GM20000 (cell line): ENCODE measurements at regions not wholly inside any gene's neighbourhood (a gene's known extent, or its start where the extent isn't known, plus 50 kb on each side); places are given as distances from the start of the nearest gene placed in this dataset.

Source experiments
- DNase-seq: peaks from one replicate; pipeline ENCODE4 v3.0.0; 2012; ENCODE audit warnings: low spot score
- CTCF ChIP-seq: IDR thresholded peaks from 2 replicates; pipeline ENCODE4 v1.5.1; 2012; ENCODE audit warnings: mild to moderate bottlenecking, control low read depth; ENCODE audit errors: extremely low read depth, missing control alignments

DNA sequence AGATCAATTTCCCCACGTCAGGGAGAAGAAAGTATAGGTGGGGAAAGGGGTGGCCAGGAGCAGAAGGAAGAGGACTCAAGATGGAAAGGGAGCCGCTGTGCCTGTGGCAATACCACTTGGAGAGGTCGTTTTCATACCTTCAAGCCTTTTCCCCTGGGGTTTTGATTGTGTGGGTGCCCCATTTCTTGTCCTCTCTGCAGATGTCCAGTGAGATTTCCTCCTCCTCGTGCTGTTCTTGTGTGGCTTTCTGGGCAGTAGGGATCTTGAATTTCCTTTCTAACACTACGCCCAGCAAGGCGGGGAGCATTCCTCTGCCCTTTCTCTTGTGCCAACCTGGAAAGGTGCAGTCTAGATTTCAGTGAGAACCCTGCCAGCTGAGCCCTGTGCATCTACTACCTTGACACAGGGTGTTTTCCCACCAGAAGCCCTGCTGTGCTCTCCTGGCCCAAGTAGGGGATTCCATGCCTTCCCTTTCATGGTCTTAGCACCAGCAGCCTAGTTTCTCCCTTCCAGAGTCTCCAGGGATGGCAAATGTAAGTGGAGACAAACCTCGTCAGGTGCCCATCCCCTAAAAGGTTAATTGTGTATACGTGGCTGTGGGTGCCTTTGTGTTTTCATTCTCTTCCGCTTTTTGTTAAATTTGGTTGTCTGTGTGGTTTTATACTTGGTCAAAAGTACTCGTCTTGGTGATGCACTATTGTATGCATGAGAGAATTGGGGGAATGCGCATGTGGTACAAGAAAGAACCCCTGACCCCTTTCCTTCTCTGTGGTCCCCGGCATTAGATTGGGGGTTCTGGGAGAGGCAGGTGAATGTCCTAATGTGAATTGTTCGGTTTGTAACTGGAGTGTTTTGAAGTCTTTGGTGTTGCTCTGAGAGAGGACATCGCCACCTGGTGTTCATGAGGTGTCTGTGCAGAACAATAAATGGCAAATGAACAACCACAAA is 71.4 kb upstream of the MPEG1 start:
- peak; percentile 55 for DNase-seq
- peak; percentile 80 for TF ChIP-seq CTCF

DNA sequence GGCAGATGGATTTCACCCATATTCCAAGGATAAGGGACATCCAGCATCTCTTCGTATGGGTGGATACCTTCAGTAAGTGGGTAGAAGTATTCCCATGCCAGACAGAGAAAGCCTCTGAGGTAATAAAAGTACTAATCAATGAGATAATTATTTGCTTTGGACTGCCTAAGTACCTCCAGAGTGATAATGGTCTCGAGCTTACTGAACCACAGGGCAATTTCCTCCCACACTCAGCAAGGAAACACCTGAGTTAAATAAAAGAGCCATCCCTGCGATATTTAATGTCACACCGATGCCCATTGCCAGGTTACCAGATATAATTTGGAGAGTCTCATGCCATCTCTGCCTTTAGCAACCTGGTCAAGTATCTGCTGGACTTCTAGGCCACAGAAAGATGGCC is 70.6 kb upstream of the MPEG1 start:
- DNase-seq: no peak
- no peak for TF ChIP-seq CTCF

DNA sequence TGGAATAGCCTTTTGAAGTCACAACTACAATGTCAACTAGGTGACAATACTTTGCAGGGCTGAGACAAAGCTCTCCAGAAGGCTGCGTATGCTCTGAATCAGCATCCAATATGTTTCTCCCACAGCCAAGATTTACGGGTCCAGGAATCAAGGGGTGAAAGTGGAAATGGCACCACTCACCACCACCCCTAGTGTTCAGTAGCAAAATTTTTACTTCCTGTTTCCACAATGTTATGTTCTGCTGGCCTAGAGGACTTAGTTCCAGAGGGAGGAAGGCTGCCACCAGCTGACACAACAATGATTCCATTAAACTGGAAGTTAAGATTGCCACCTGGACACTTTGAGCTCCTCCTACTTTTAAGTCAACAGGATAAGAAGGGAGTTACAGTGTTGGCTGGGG is 68.5 kb upstream of the MPEG1 start:
- DNase-seq: no peak
- TF ChIP-seq CTCF: no peak

GRCh38 chr11:59273373-59273841 is 60.7 kb upstream of the MPEG1 start:
- TF ChIP-seq CTCF: no peak
- peak; percentile 53 for DNase-seq

GRCh38 chr11:59272771-59273372 is 60.1 kb upstream of the MPEG1 start:
- DNase-seq: no peak
- TF ChIP-seq CTCF: no peak

DNA sequence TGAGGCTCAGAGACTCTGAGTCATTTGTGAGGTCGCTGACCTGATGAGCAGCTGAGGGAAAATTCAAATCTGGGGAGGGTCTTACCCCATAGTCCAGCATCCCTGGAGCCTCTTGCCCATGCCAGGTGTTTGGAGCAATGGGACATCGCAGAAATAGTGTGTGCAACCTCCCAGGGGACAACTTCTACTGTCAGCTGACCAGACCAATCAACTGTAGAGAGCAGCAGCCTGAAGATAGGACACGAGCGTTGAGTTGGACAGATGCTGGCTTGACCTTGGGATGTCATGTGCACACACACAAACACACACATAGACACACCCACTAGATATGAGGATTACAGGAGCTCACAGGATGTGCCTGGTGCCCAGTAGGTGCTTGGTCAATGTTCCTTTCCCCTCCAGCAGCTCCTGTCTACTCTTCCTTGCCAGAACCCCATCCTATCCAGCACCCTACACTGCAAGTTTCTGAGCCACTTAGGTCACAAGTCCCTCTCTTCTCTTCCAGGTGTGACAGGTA is 59.1 kb upstream of the MPEG1 start:
- no peak for DNase-seq
- no peak for TF ChIP-seq CTCF

GRCh38 chr11:59271247-59271755 is 58.6 kb upstream of the MPEG1 start:
- DNase-seq: no peak
- TF ChIP-seq CTCF: no peak
